ENCODE measurements at regions not wholly inside any gene's neighbourhood (a gene's known extent, or its start where the extent isn't known, plus 50 kb on each side); places are given as distances from the start of the nearest gene placed in this dataset.
"Not testable (repeated sequence)": the region's sequence is repeated elsewhere in the genome, so short reads cannot be mapped to it uniquely, and the experiment has no call there.

GRCh38 chr12:89192429-89192828 is 159.9 kb downstream of the DUSP6 start:
- peaks cover 17% of the 10 kb centered on the region for H3K9me3 Mint-ChIP-seq
- Histone ChIP-seq H3K9ac (ENCODE audit: extremely low read depth, low read length, poor library complexity, severe bottlenecking) (no peak overlapping the region), H3K4me3 (ENCODE audit: low read length) (no peak overlapping the region), H3K4me1 (ENCODE audit: control insufficient read depth, insufficient read depth, low read length) (no peaks in the 10 kb centered on the region), H3K9me3 (ENCODE audit: control insufficient read depth, low read length) (peaks cover 23% of the 10 kb centered on the region), H3K27me3 (ENCODE audit: control insufficient read depth, insufficient read depth, low read length, poor library complexity, severe bottlenecking) (no peaks in the 10 kb centered on the region), H3K36me3 (ENCODE audit: control insufficient read depth, insufficient read depth, low read length) (no peaks in the 10 kb centered on the region), H3K27ac (ENCODE audit: low read depth, low read length) (no peak overlapping the region)
- H3K4me3 Mint-ChIP-seq, result no peak overlapping the region
- no peaks in the 10 kb centered on the region for H3K27me3 Mint-ChIP-seq (ENCODE audit: insufficient read depth)
- no peaks in the 10 kb centered on the region for H3K4me1 Mint-ChIP-seq
- no peak for DNase-seq
- H3K36me3 Mint-ChIP-seq (ENCODE audit: low read depth), result no peaks in the 10 kb centered on the region
- 86 to 88% methylated on average over 1 to 3 of the region's 3 CpGs for WGBS, 2 experiments (ENCODE audit: insufficient coverage in 1 of 2, insufficient read length in 1 of 2)
- TF ChIP-seq, protein P1, sequence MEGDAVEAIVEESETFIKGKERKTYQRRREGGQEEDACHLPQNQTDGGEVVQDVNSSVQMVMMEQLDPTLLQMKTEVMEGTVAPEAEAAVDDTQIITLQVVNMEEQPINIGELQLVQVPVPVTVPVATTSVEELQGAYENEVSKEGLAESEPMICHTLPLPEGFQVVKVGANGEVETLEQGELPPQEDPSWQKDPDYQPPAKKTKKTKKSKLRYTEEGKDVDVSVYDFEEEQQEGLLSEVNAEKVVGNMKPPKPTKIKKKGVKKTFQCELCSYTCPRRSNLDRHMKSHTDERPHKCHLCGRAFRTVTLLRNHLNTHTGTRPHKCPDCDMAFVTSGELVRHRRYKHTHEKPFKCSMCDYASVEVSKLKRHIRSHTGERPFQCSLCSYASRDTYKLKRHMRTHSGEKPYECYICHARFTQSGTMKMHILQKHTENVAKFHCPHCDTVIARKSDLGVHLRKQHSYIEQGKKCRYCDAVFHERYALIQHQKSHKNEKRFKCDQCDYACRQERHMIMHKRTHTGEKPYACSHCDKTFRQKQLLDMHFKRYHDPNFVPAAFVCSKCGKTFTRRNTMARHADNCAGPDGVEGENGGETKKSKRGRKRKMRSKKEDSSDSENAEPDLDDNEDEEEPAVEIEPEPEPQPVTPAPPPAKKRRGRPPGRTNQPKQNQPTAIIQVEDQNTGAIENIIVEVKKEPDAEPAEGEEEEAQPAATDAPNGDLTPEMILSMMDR (conservative IDR thresholded peaks at IDR 0.05), result no peak
- no peak overlapping the region for H3K27ac Mint-ChIP-seq

GRCh38 chr12:89191597-89191996 is 160.7 kb downstream of the DUSP6 start:
- not testable (repeated sequence) for DNase-seq; H3K27me3 Mint-ChIP-seq (ENCODE audit: insufficient read depth); H3K27me3 ChIP-seq (ENCODE audit: control insufficient read depth, insufficient read depth, low read length, poor library complexity, severe bottlenecking); H3K27ac Mint-ChIP-seq; H3K4me3 ChIP-seq (ENCODE audit: low read length); H3K36me3 Mint-ChIP-seq (ENCODE audit: low read depth); H3K27ac ChIP-seq (ENCODE audit: low read depth, low read length); H3K4me1 Mint-ChIP-seq; H3K36me3 ChIP-seq (ENCODE audit: control insufficient read depth, insufficient read depth, low read length); H3K4me1 ChIP-seq (ENCODE audit: control insufficient read depth, insufficient read depth, low read length); H3K9ac ChIP-seq (ENCODE audit: extremely low read depth, low read length, poor library complexity, severe bottlenecking); H3K4me3 Mint-ChIP-seq
- peaks cover 23% of the 10 kb centered on the region for H3K9me3 ChIP-seq (ENCODE audit: control insufficient read depth, low read length)
- H3K9me3 Mint-ChIP-seq, result peaks cover 17% of the 10 kb centered on the region

GRCh38 chr12:89189448-89189847 is 162.9 kb downstream of the DUSP6 start:
- no peaks in the 10 kb centered on the region for H3K36me3 ChIP-seq (ENCODE audit: control insufficient read depth, insufficient read depth, low read length)
- no peak for DNase-seq
- no peaks in the 10 kb centered on the region for H3K36me3 Mint-ChIP-seq (ENCODE audit: low read depth)
- H3K27ac Mint-ChIP-seq, result no peak overlapping the region
- H3K4me3 ChIP-seq (ENCODE audit: low read length), result no peak overlapping the region
- H3K27me3 Mint-ChIP-seq (ENCODE audit: insufficient read depth), result no peaks in the 10 kb centered on the region
- WGBS, 2 experiments (ENCODE audit: insufficient coverage in 1 of 2, insufficient read length in 1 of 2), result 100% methylated on average over 1 of the region's 1 CpG; no CpG with 5 or more reads in 1 of the 2 experiments
- no peaks in the 10 kb centered on the region for H3K4me1 ChIP-seq (ENCODE audit: control insufficient read depth, insufficient read depth, low read length)
- H3K27ac ChIP-seq (ENCODE audit: low read depth, low read length), result no peak overlapping the region
- no peak overlapping the region for H3K4me3 Mint-ChIP-seq
- peaks cover 23% of the 10 kb centered on the region for H3K9me3 ChIP-seq (ENCODE audit: control insufficient read depth, low read length)
- H3K4me1 Mint-ChIP-seq, result peaks cover 1% of the 10 kb centered on the region
- no peaks in the 10 kb centered on the region for H3K27me3 ChIP-seq (ENCODE audit: control insufficient read depth, insufficient read depth, low read length, poor library complexity, severe bottlenecking)
- peaks cover 17% of the 10 kb centered on the region for H3K9me3 Mint-ChIP-seq
- TF ChIP-seq, protein P1 (conservative IDR thresholded peaks at IDR 0.05), result no peak
- no peak overlapping the region for H3K9ac ChIP-seq (ENCODE audit: extremely low read depth, low read length, poor library complexity, severe bottlenecking)

GRCh38 chr12:89187507-89187906 is 164.8 kb downstream of the DUSP6 start:
- Histone ChIP-seq H3K4me3 (ENCODE audit: low read length) (no peak overlapping the region), H3K4me1 (ENCODE audit: control insufficient read depth, insufficient read depth, low read length) (no peaks in the 10 kb centered on the region), H3K27me3 (ENCODE audit: control insufficient read depth, insufficient read depth, low read length, poor library complexity, severe bottlenecking) (no peaks in the 10 kb centered on the region), H3K27ac (ENCODE audit: low read depth, low read length) (no peak overlapping the region), H3K36me3 (ENCODE audit: control insufficient read depth, insufficient read depth, low read length) (no peaks in the 10 kb centered on the region), H3K9ac (ENCODE audit: extremely low read depth, low read length, poor library complexity, severe bottlenecking) (no peak overlapping the region), H3K9me3 (ENCODE audit: control insufficient read depth, low read length) (peaks cover 23% of the 10 kb centered on the region)
- Mint-ChIP-seq H3K27me3 (ENCODE audit: insufficient read depth) (no peaks in the 10 kb centered on the region), H3K36me3 (ENCODE audit: low read depth) (no peaks in the 10 kb centered on the region), H3K4me3 (no peak overlapping the region), H3K4me1 (peaks cover 1% of the 10 kb centered on the region), H3K27ac (no peak overlapping the region), H3K9me3 (peaks cover 17% of the 10 kb centered on the region)
- TF ChIP-seq, protein P1 (conservative IDR thresholded peaks at IDR 0.05), result no peak
- no peak for DNase-seq
